Peyer's patch (tissue), 4 donors: ENCODE measurements at regions not wholly inside any gene's neighbourhood (a gene's known extent, or its start where the extent isn't known, plus 50 kb on each side); places are given as distances from the start of the nearest gene placed in this dataset.

Source experiments
- CTCF ChIP-seq, 6 experiments: fragments of 450-650 bp in 4 of 6; fragments of 200-600 bp in 2 of 6; sonication (generic) in 1 of 6; IDR thresholded peaks; one replicate each; pipeline ENCODE4 v1.5.1; 2017 to 2019; ENCODE audit warnings: antibody characterized with exemption in 6 of 6, mild to moderate bottlenecking in 3 of 6, moderate library complexity in 1 of 6
- POLR2A ChIP-seq, 2 donors: fragments of 450-650 bp; IDR thresholded peaks; one replicate each; pipeline ENCODE4 v1.5.1; 2017; ENCODE audit warnings: antibody characterized with exemption in 2 of 2, mild to moderate bottlenecking in 2 of 2, moderate library complexity in 2 of 2

- TF ChIP-seq CTCF (IDR thresholded peaks at IDR 0.05) = no peak
- no peak for TF ChIP-seq POLR2A (IDR thresholded peaks at IDR 0.05)
These were observed 56.8 kb upstream of the FAM181A start for GRCh38 chr14:93870377-93870776.
